Activated naive CD4-positive, alpha-beta T cell treated with anti-CD3 and anti-CD28 coated beads, Interleukin-2, amount 10 ng/mL, durations not matched to agents 7 days and 5 days (primary cell): ENCODE measurements at regions not wholly inside any gene's neighbourhood (a gene's known extent, or its start where the extent isn't known, plus 50 kb on each side); places are given as distances from the start of the nearest gene placed in this dataset.
A peak's percentile ranks its signal among the peaks of the same experiment; 100 is the strongest.
"Not testable (repeated sequence)": the region's sequence is repeated elsewhere in the genome, so short reads cannot be mapped to it uniquely, and the experiment has no call there.

ENCODE experiments used
- CTCF ChIA-PET: fragments of 350-600 bp; sonication (Branson Sonifier 250); formaldehyde crosslinking; loops from one replicate; lab custom pipeline; 2021; ENCODE audit warnings: antibody characterized with exemption; lab: Charles Lee
- DNase-seq: peaks from one replicate; pipeline ENCODE4 v3.0.0-alpha.2; 2020
- H3K27ac Mint-ChIP-seq: one replicate; pipeline ENCODE4 v1.8.0; 2021; ENCODE audit warnings: mild to moderate bottlenecking, moderate library complexity, mixed read lengths
- H3K27me3 Mint-ChIP-seq: one replicate; pipeline ENCODE4 v1.8.0; 2021; ENCODE audit warnings: mild to moderate bottlenecking, mixed read lengths
- H3K36me3 Mint-ChIP-seq: one replicate; pipeline ENCODE4 v1.8.0; 2021; ENCODE audit warnings: mixed read lengths
- H3K4me1 Mint-ChIP-seq: one replicate; pipeline ENCODE4 v1.8.0; 2021; ENCODE audit warnings: mixed read lengths
- H3K4me3 Mint-ChIP-seq: one replicate; pipeline ENCODE4 v1.8.0; 2021; ENCODE audit warnings: mild to moderate bottlenecking, moderate library complexity, mixed read lengths
- H3K9me3 Mint-ChIP-seq: one replicate; pipeline ENCODE4 v1.8.0; 2021; ENCODE audit warnings: mixed read lengths

- H3K27ac Mint-ChIP-seq, result no peak overlapping the region
Observed at GRCh38 chrX:106415276-106415895, 196.4 kb upstream of the RADX start.

GRCh38 chrX:106436691-106437090, 175.1 kb upstream of the RADX start:
- Mint-ChIP-seq H3K9me3 (no peaks in the 10 kb centered on the region), H3K4me1 (no peaks in the 10 kb centered on the region), H3K27ac (no peak overlapping the region), H3K27me3 (no peaks in the 10 kb centered on the region), H3K36me3 (no peaks in the 10 kb centered on the region), H3K4me3 (no peak overlapping the region)
- CTCF ChIA-PET, result no interaction called here
- no peak for DNase-seq

More at GRCh38 chrX:106415276-106415895, 196.4 kb upstream of the RADX start:
- no peak overlapping the region for H3K4me3 Mint-ChIP-seq
- no peak for DNase-seq
- H3K36me3 Mint-ChIP-seq, result no peaks in the 10 kb centered on the region
- no peaks in the 10 kb centered on the region for H3K27me3 Mint-ChIP-seq
- no peaks in the 10 kb centered on the region for H3K4me1 Mint-ChIP-seq
- no peaks in the 10 kb centered on the region for H3K9me3 Mint-ChIP-seq
- CTCF ChIA-PET, result interaction anchor here (0.8 to 0.9 kb wide), 3 partner anchors 11 to 335 kb away, joined by 3 read pairs; no protein-coding TSS in a partner anchor

- H3K27ac Mint-ChIP-seq, result no peak overlapping the region
- no peaks in the 10 kb centered on the region for H3K9me3 Mint-ChIP-seq
- H3K4me1 Mint-ChIP-seq, result no peaks in the 10 kb centered on the region
- H3K36me3 Mint-ChIP-seq, result no peaks in the 10 kb centered on the region
- CTCF ChIA-PET, result no interaction called here
- H3K4me3 Mint-ChIP-seq, result no peak overlapping the region
- DNase-seq, result no peak
- H3K27me3 Mint-ChIP-seq, result no peaks in the 10 kb centered on the region
Observed at GRCh38 chrX:106437407-106437806, 174.4 kb upstream of the RADX start.

- H3K36me3 Mint-ChIP-seq, result no peaks in the 10 kb centered on the region
- DNase-seq, result no peak
- H3K9me3 Mint-ChIP-seq, result no peaks in the 10 kb centered on the region
- CTCF ChIA-PET, result no interaction called here
- H3K27me3 Mint-ChIP-seq, result no peaks in the 10 kb centered on the region
- H3K4me3 Mint-ChIP-seq, result no peak overlapping the region
- H3K27ac Mint-ChIP-seq, result no peak overlapping the region
- H3K4me1 Mint-ChIP-seq, result no peaks in the 10 kb centered on the region
Observed at GRCh38 chrX:106450405-106450804, 161.4 kb upstream of the RADX start.

GRCh38 chrX:106451933-106452332, 159.8 kb upstream of the RADX start:
- Mint-ChIP-seq H3K4me3 (no peak overlapping the region), H3K36me3 (no peaks in the 10 kb centered on the region), H3K27me3 (no peaks in the 10 kb centered on the region), H3K4me1 (no peaks in the 10 kb centered on the region), H3K9me3 (no peaks in the 10 kb centered on the region), H3K27ac (no peak overlapping the region)
- DNase-seq, result no peak
- CTCF ChIA-PET, result no interaction called here

- Mint-ChIP-seq H3K36me3 (no peaks in the 10 kb centered on the region), H3K27me3 (peaks cover 3% of the 10 kb centered on the region), H3K27ac (no peak overlapping the region), H3K4me1 (no peaks in the 10 kb centered on the region), H3K4me3 (no peak overlapping the region), H3K9me3 (no peaks in the 10 kb centered on the region)
- no peak for DNase-seq
- CTCF ChIA-PET, result no interaction called here
Observed at GRCh38 chrX:106454991-106455390, 156.8 kb upstream of the RADX start.

- CTCF ChIA-PET, result no interaction called here
- H3K27me3 Mint-ChIP-seq, result peaks cover 3% of the 10 kb centered on the region
- no peak overlapping the region for H3K4me3 Mint-ChIP-seq
- no peaks in the 10 kb centered on the region for H3K4me1 Mint-ChIP-seq
- no peaks in the 10 kb centered on the region for H3K36me3 Mint-ChIP-seq
- no peak overlapping the region for H3K27ac Mint-ChIP-seq
- no peaks in the 10 kb centered on the region for H3K9me3 Mint-ChIP-seq
- no peak for DNase-seq
Observed at GRCh38 chrX:106457802-106458201, 154.0 kb upstream of the RADX start.

- H3K9me3 Mint-ChIP-seq, result no peaks in the 10 kb centered on the region
- H3K27me3 Mint-ChIP-seq, result peaks cover 4% of the 10 kb centered on the region
- no peak overlapping the region for H3K27ac Mint-ChIP-seq
- DNase-seq, result no peak
- no peaks in the 10 kb centered on the region for H3K4me1 Mint-ChIP-seq
- no peaks in the 10 kb centered on the region for H3K36me3 Mint-ChIP-seq
- CTCF ChIA-PET, result no interaction called here
- no peak overlapping the region for H3K4me3 Mint-ChIP-seq
Observed at GRCh38 chrX:106467422-106467821, 144.4 kb upstream of the RADX start.

GRCh38 chrX:106467943-106468342, 143.8 kb upstream of the RADX start:
- peaks cover 4% of the 10 kb centered on the region for H3K27me3 Mint-ChIP-seq
- CTCF ChIA-PET, result no interaction called here
- H3K27ac Mint-ChIP-seq, result no peak overlapping the region
- no peak for DNase-seq
- no peaks in the 10 kb centered on the region for H3K4me1 Mint-ChIP-seq
- H3K36me3 Mint-ChIP-seq, result no peaks in the 10 kb centered on the region
- H3K9me3 Mint-ChIP-seq, result no peaks in the 10 kb centered on the region
- no peak overlapping the region for H3K4me3 Mint-ChIP-seq

GRCh38 chrX:106468433-106468832, 143.3 kb upstream of the RADX start:
- H3K36me3 Mint-ChIP-seq, result no peaks in the 10 kb centered on the region
- DNase-seq, result no peak
- H3K27me3 Mint-ChIP-seq, result peaks cover 4% of the 10 kb centered on the region
- no peak overlapping the region for H3K27ac Mint-ChIP-seq
- no peaks in the 10 kb centered on the region for H3K4me1 Mint-ChIP-seq
- H3K4me3 Mint-ChIP-seq, result no peak overlapping the region
- no peaks in the 10 kb centered on the region for H3K9me3 Mint-ChIP-seq
- CTCF ChIA-PET, result no interaction called here

GRCh38 chrX:106479920-106480319, 131.9 kb upstream of the RADX start:
- Mint-ChIP-seq H3K4me1 (peaks cover 15% of the 10 kb centered on the region), H3K27me3 (peaks cover 4% of the 10 kb centered on the region)
- CTCF ChIA-PET, result interaction anchor here (2.0 to 3.1 kb wide), 2 partner anchors 133 to 140 kb away, joined by 9 to 17 read pairs; partner anchors contain the start of gene RADX

GRCh38 chrX:106481341-106481740, 130.4 kb upstream of the RADX start:
- Mint-ChIP-seq H3K36me3 (no peaks in the 10 kb centered on the region), H3K9me3 (no peaks in the 10 kb centered on the region), H3K27me3 (peaks cover 4% of the 10 kb centered on the region), H3K4me1 (peaks cover 21% of the 10 kb centered on the region), H3K4me3 (no peak overlapping the region), H3K27ac (no peak overlapping the region)
- peak; percentile 40 for DNase-seq
- CTCF ChIA-PET, result interaction anchor here (0.7 to 3.1 kb wide), 3 partner anchors 66 to 139 kb away, joined by 3 to 17 read pairs (median 9); partner anchors contain the start of gene RADX

More at GRCh38 chrX:106479920-106480319, 131.9 kb upstream of the RADX start:
- no peak for DNase-seq
- Mint-ChIP-seq H3K36me3 (no peaks in the 10 kb centered on the region), H3K4me3 (no peak overlapping the region), H3K9me3 (no peaks in the 10 kb centered on the region), H3K27ac (no peak overlapping the region)

GRCh38 chrX:106484233-106484632, 127.5 kb upstream of the RADX start:
- Mint-ChIP-seq H3K4me1 (peaks cover 21% of the 10 kb centered on the region), H3K36me3 (no peaks in the 10 kb centered on the region), H3K9me3 (no peaks in the 10 kb centered on the region), H3K27me3 (no peaks in the 10 kb centered on the region), H3K27ac (peak overlapping the region; percentile 92), H3K4me3 (peak overlapping the region; percentile 54)
- peak; percentile 21 for DNase-seq
- CTCF ChIA-PET, result no interaction called here

GRCh38 chrX:106493210-106493816, 118.5 kb upstream of the RADX start:
- H3K27ac Mint-ChIP-seq, result not testable (repeated sequence)

GRCh38 chrX:106499473-106499872, 112.3 kb upstream of the RADX start:
- Mint-ChIP-seq H3K4me3 (no peak overlapping the region), H3K9me3 (no peaks in the 10 kb centered on the region), H3K4me1 (peaks cover 14% of the 10 kb centered on the region), H3K27me3 (no peaks in the 10 kb centered on the region), H3K36me3 (no peaks in the 10 kb centered on the region), H3K27ac (no peak overlapping the region)
- no peak for DNase-seq
- CTCF ChIA-PET, result no interaction called here

More at GRCh38 chrX:106493210-106493816, 118.5 kb upstream of the RADX start:
- DNase-seq, CTCF ChIA-PET, H3K27me3 Mint-ChIP-seq, H3K4me1 Mint-ChIP-seq, H3K9me3 Mint-ChIP-seq, H3K36me3 Mint-ChIP-seq, H3K4me3 Mint-ChIP-seq: not testable (repeated sequence)
